Ureter (tissue), 1 donor: ENCODE measurements at regions not wholly inside any gene's neighbourhood (a gene's known extent, or its start where the extent isn't known, plus 50 kb on each side); places are given as distances from the start of the nearest gene placed in this dataset.

Source experiments
- DNase-seq: peaks from one replicate; pipeline ENCODE4 v3.0.0-alpha.2; 2020; ENCODE audit warnings: low spot score
- donor health status: DM: yes; HTN: yes; CAD: no.

DNA sequence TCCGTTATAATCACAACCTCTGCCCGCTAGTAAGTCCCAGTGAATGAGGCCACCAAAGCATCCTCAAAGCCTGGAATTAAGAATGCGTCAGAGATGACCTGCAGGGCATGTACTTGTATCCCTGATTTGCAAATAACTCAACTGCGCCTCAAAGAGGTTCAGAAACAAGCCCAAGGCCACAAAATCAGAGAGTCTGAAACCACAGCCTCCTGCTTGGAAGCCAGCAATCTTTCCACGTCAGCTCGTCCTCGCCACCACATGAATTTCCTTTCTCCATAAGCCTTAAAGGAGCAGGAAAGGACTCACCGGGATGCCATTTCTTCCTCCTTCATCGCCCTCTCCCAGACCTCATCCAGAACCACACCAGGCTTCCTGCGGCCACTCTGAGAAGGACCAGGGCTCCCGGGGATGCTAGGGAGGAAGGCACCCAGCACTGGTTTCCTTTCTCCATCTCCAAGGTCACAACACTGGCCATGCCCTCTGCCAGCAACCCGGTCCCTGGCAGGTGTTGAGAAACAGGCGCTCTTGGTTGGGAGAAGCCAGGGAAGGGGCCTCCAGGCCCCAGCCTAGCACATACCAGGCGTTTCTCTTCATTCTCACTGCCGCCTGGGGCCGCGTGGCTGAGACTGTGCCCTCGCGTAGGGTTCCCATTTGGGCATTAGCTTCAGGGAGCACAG lies 191.2 kb upstream of the DIO3 start:
- no peak for DNase-seq

DNA sequence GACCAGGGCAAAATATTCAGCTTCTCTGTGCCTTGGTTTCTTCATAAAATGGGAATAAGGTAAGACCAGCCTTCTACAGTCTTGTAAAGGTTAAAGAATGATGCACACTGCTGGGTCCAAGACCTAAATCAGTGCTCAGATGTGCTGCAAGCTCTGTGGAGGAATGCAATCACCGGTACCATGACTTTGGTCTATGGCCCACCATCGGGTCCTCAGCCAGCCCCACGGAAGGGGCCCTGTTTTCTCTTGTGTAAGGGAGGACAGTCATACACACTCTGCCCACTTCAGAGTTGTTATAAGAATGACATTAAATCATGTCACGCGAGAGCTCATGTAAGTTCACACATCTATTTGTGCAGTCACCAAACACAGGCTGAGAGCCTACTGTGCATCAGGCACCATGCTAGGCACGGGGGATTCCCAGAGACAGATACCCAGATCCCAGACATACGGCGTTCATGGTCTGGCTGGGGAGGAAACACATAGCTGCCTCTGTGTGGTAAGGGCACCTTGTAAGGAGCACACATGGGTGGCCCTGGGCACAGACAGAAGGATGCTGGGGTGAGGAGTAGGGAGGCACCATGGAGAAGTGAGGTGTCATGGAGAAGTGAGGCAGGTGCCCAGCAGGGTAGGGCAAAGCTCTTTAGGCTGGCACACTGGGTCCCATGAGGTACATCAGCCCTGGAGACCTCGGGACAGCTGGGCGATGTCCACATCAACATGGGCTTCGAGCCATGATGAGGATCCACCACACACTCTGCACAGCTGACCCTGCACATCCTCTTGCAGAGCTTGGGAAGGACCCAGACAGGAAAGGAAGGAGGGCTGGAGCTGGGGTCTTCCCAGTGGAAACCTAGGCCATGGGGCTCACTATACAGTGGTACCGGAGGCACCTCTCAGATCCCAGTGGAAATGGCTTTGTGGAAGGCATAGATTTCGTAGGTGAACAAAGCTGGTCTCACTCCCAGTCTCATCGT lies 190.4 kb upstream of the DIO3 start:
- no peak for DNase-seq

DNA sequence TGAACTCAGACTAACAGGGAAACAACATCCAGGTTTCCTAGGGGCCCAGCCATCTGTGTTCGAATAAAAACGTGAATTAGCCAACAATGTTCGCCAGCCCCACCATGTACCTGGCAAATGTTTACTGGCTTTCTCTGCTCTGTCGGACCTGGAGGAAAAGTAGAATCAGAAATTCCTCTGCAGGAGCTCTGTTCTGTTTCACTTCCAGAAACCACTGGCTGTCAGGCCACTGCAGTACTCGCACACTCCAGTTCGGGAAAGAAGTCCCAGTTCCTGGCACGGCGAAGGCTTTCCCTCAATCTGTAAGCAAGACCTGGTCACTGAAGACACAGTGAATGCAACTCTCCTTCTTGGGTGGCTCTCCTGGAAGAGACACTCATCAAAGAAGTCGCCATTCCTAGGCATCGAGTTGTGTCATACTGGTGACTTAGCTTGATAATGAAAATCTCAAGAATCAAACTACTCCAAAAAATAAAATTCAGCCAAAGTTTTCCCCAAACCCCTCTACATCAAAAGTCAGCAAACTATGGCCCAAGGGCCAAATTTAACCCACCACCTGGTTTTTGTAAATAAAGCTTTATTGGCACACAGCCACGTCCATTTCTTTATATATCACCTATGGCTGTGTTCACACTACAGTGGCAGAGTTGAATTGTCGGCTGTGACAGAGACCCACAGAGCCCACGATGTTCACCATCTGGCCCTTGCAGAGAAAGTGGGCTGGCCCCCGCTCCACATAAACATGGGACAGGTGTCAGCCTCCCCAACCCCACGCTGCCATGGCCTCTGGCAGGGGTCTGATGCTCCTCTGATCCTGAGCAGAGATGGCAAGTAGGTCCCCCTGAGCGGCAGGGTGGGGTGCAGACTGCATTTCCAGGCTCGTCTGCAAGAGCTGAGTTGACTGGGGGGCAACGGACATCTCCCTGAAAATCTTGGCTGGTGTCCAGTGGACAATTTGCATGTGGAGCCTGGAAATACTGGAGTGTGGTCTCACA lies 189.2 kb upstream of the DIO3 start:
- DNase-seq: no peak

DNA sequence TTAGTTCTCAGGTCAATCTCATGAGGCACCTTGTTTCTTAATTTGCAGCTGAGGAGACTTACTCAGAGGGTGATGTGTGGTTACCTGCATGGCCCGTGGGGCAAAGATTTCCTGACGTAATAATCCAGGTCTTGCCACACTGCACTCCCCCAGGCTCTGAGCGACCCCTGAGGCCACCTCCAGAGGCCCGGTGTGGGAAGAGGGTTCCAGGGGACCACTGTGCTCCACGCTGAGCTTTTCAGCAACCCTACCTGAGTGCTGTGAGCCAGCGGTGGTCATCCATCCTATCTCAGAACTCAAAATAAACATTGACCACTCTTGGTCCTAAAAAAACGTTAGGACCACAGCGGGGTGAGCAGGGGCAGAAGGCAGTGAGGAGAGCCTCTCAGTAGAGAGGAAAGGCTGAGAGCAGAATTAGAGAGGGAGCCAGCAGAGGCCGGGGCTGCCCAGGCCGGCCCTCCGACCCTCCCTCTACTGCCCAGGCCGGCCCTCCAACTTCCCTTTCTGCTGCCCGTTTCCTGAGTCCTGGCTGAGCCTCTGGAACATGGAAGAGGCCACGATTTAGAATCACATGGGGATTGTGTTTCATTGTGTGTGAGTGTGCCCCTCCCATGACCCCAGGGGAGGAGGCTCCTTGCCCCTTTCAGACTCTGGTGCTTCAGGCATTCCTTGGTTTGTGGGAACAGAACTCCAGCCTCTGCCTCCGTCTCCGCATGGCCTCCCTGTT lies 188.2 kb upstream of the DIO3 start:
- DNase-seq: no peak

DNA sequence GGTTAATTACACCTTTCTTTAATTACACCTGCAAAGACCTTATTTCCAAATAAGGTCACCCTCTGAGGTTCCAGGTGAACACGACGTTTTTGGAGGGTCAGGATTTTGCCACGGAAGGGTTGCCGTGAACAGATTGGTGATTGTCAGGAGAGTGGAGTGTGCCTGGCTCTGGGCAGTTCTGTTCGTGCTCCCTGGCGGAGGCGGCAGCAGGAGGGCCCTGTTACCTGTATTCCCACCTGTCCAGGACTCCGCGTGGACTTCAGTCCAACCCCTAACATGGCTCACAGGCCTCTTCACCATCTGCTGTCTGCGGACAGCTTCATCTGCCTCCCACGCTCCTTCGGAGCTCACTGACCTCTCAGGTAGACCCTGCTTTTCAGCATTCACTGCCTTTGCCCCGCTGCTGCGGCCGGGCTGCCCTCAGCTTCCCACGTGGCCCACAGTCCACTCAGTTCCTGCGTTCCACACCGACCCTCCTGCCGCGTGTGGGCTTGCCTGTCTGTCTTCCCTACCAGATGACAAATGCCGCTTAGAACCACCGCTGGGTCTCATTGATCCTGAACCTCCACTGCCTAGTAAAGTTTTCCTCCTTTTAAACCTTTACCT lies 187.5 kb upstream of the DIO3 start:
- no peak for DNase-seq

DNA sequence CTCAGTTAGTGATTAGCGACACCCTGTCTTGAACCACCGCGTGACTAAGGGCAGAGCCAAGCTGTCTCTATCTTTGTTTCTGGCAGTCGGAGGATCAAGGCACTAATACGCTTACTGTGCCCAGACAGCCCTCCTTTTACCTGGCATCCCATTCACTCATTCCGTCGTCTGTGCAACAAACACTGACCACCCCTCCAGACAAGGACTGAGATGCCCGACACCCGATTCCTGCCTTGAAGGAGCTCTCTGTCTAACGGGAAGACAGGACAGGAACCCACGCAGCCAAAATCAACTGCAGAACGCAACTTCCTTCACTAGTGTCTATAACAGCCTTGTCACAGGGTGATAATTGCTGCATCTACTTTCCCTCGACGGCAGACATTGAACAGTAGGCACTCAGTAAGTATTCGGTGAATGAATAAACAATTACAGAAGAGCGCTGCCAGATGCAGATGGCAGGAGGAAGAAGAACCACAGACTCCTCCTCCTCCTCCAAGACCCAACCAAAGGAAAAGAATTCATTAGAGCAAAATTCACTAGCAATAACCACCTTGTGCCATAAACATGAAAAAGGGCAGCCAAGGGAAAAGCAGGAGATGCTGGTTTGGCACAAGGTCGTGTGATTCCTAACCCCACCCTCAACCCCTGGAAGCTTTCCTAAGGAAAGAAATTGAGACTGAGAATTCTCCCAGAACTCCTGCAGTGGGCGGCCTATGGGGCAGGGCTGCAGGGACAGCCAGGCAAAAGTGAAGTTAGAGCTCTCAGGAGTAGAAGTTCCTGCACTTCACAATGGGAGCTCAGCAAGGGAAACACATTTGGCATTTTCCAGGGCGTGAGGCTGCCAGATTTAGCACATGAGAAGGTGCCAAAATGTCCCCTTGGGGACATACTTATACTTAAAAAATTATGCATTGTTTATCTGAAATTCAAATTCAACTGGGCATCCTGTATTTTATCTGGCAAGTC lies 186.6 kb upstream of the DIO3 start:
- DNase-seq: peak; percentile 27

DNA sequence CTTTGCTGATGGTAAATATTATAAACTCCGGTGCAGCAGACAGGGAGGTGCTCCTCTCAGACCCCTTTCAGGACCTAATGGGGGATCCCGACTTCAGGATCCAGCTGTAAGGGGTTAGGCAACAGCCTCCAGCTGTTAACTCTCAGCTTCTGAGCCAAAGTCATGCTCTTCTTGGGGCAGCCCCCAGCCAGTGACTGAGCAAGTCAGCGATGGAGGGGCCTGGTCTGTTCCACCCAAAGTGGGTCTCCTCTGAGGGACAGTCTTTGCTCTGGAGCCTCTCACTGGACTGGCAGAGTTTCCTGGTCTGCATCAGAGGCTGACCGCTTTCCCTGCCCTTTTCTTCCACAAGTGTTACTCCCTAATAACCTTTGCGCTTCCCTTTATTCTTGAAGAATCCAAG lies 184.2 kb upstream of the DIO3 start:
- DNase-seq: no peak

DNA sequence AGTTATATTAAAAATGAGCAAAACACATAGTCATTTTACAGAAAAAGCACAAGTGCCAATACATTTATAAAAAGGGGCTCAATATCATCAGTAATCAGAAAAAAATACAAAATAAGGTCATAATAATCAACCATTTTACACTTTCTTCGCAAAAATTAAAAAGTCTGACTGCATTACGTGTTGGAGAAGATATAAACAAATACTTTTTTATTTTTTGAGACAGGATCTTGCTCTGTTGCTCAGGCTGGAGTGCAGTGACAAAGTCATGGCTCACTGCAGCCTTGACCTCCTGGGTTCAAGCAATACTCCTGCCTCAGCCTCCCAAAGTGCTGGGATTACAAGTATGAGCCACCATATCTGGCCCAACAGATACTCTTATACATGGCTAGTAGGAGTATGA lies 181.5 kb upstream of the DIO3 start:
- DNase-seq: no peak

DNA sequence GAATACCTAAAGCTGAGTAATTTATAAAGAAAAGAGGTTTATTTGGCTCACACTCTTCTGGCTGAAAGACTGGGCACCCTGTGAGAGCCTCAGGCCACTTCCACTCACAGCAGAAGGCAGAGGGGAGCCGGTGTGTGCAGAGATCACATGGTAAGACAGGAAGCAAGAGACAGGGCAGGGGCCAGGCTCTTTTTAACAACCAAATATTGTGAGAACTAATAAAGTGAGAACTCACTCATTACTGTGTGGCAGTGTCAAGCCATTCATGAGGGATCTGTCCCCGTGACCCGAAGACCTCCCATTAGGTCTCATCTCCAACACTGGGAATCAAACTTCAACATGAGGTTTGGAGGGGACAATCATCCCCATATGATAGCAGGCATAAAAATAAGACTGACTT lies 180.8 kb upstream of the DIO3 start:
- DNase-seq: peak; percentile 8

DNA sequence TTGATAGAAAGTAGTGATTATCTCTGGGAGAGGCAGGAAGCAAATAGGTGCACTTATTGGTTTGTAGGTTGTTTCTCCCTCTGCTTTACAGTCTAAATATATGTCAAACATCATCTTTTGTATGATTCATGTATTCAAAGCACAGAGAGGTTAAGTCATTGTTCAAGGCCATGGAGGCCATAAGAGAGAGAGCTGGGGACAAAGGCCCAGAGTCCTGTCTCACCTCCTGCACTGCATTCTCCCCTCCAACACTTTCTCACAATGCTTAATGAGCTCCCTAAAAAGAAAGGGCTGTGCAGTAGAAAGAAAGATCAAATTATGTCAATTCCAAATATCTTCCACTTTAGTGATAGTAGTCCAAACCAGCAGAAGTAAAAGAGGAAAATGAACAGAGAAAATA lies 180.4 kb upstream of the DIO3 start:
- no peak for DNase-seq

DNA sequence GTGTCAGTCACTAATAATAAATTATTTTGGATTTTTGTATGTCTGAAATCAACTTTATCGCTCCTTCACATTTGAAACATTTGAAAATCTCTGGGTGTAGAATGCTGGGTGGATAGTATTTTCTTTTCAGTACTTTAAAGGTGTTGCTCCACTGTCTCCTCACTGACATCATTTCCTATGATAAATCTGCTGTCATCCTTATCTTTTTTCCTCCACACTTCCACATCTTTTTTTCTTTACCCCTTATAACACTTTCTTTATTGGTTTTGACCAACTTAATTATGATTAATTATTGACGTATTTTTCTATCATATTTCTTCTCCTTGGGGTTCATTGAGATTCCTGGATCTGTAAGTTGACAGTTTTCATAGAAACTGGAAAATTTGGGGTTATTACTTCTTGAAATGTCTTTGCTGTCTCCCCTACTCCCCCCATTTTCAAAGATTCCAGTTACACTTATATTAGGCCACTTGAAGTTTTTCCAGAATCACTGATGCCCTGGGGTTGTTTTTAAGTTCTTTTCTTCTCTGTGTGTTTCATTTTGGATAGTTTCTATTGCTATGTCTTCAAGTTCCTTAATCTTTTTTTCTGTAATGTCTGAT lies 177.5 kb upstream of the DIO3 start:
- no peak for DNase-seq

DNA sequence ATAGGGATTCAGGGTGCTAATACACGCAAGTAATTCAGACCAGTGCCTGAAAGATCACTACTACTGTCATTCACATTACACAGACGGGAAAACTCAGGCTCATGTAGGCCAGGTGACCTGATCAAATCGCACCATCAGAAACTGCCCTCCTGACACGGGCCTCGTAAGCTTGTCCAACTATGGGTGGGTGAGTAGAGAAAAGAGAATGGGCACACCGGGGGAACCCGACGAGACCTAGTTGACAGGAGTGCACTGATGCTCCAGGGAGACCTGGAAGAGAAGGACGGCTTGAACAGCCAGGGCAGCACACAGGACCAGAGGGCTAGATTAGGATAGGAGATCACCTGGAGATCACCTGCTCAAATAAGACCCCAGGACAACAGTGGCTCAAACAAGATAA lies 166.9 kb upstream of the DIO3 start:
- DNase-seq: peak; percentile 30

DNA sequence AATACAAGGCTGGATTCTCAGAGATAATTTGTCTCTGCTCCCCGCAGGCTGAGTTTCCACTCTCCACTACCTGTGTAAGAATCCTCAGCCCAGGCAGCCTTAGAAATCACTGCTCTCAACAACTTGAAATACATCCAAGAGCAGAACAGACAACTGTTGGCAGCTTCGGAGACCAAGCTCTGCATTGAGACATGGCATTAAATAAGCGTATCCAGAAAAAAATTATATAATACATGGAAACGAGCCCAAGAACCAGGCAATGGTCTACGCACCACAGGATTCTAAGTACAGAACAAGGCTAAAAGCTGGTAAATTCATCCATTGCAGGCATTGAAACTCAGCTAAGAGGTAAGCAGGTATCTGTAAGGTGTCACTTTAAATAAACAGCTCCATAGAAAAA lies 165.5 kb upstream of the DIO3 start:
- DNase-seq: peak; percentile 29

DNA sequence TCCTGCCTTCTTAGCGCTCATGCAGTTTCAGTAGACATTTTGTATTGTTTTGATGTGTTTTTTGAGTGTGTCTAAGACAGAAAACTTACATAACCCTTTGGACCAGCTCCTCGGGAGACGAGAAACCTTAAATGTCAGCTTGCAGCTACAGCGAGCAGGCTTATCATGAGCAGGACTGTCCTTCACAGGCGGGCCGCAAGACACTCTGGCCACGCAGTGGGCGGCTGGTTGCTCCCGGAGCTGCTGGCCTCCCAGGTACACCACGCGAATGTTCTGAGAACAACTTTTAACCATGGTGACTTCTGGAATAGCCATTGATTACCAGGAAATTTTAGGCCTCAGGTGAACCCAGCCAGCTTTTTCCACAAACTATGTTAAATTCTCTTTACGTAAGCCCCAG lies 164.1 kb upstream of the DIO3 start:
- no peak for DNase-seq

DNA sequence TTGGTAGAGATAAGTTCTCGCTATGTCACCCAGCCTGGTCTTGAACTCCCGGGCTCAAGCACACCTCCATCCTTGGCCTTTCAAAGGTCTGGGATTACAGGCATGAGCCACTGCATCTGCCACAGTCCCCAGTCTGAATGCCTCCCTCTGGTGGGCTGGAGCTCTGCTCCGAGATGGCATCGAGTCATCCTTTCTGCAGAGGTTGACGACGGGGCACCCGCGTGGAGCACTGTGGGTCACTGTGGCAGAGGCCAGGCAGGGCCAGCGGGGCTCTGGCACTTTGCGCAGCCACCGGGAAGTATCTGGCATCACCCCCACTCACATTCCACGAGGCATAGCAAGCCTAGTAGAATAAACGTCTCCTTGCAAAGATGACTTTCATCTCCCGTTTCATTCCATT lies 163.3 kb upstream of the DIO3 start:
- DNase-seq: peak; percentile 35

DNA sequence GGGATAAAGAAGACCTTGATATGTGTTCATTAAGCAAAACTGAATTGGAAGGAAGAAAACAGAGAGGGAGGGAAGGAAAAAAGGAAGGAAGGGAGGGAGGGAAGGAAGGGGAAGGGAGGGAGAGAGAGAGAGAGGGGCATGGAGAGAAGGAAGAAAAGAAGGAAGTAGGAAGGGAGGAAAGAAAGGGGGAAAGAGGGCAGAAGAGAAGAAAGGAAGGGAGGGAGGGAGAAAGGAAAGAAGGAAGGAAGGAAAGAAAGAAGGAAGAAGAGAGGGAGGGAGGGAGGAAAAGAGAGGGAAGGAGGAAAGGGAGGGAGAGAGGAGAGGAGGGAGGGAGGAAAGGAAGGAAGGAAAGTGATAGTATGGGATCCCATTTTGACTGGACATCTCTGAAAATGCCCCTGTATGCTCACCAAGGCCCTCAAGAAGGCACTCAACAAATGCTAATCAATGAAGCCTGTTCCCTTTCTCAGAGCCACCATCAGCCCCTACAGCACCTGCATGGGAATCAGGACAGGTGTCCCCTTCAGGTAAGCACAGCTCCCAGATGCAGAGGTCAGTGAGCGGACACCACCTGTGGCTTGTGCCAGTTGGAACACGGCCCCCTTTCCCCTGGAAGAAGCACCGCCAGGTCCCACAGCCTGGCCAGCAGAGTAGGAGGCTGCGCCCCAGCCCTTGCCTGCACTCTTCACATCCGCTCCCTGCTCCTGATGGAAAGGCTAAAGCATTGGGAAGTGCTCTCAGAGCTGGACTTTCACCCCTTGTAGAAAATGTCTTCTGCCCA lies 161.4 kb upstream of the DIO3 start:
- DNase-seq: no peak

DNA sequence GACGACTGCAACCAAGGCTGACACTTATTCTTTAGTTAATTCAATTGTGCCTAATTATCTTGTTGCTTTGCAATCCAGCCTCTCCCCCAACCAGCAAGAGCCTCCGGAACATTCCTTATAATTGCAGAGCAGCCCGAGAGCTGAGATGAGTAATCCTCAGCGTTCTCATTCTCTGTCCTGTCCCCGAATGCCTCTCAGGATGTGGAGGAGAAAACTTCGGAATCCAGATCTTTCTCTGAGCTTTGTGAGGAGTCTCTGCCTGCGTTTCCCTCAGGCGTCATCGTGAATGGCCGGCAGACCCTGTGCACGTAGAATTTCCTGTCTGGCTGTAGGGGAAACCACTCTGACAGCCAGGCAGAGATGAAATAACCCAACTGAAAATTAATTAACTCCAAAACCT lies 160.5 kb upstream of the DIO3 start:
- no peak for DNase-seq

DNA sequence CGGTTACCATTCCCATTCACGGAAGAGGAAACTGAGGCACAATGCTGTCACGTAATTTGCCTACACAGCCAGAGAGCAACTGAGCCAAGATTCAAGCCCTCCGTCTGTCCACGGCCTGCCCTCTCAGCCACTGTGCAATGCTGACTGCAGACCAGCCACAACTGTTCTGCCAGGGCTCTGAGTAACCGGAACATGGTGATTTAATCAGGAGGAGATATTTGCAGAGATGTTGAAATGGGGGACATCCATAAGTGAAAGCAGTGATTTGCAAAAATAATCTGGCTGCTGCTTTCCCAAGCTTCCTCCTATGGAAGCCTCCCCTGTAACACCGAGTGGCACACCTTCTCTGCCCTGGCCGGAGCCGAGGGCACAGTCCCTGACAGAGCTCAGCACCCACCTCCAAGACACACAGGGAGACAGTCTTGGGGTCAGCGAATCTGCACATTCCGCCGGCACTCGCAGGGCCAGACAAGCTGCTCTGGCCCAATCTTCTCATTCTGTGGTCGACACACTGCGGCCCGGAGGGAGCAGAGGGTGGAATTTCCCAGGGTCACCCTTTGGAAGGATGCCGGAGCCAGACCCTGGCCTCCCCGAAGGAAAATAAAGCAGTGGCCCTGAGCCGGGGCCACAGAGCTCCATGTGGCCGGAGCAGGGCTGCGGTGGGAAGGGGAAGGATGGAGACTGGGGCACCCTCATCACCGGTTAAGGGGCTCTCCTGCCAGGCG lies 158.2 kb upstream of the DIO3 start:
- no peak for DNase-seq
